Hepatocyte (in vitro differentiated cells): ENCODE measurements at regions not wholly inside any gene's neighbourhood (a gene's known extent, or its start where the extent isn't known, plus 50 kb on each side); places are given as distances from the start of the nearest gene placed in this dataset.

Experiments used
- CTCF ChIP-seq: fragments of 200-600 bp; sonication (generic); IDR thresholded peaks from 2 replicates; pipeline ENCODE4 v1.5.1; 2016; ENCODE audit warnings: antibody characterized with exemption, mild to moderate bottlenecking; ENCODE audit not compliant: poor library complexity
- EZH2 ChIP-seq: fragments of 200-600 bp; sonication (generic); IDR thresholded peaks from 2 replicates; pipeline ENCODE4 v1.6.1; 2016; ENCODE audit warnings: antibody characterized with exemption, mild to moderate bottlenecking, borderline replicate concordance
- EZH2phosphoT487 ChIP-seq: fragments of 200-600 bp; sonication (generic); IDR thresholded peaks from one replicate; pipeline ENCODE4 v1.6.1; 2018; ENCODE audit warnings: antibody characterized with exemption, mild to moderate bottlenecking, low read depth, moderate library complexity; ENCODE audit not compliant: unreplicated experiment, severe bottlenecking

- TF ChIP-seq EZH2 (no peak), CTCF (no peak), EZH2phosphoT487 (no peak)
These were observed 555.1 kb upstream of the FRG1 start for GRCh38 chr4:189385579-189385978.
